Right lobe of liver (tissue), 6 donors: ENCODE measurements at regions not wholly inside any gene's neighbourhood (a gene's known extent, or its start where the extent isn't known, plus 50 kb on each side); places are given as distances from the start of the nearest gene placed in this dataset.
A peak's percentile ranks its signal among the peaks of the same experiment; 100 is the strongest.

Experiments used
- ATAC-seq, 4 donors: fragments of 200-7000 bp; cut with Tn5 transposase; one replicate each; pipeline ENCODE4 v1.9.1; 2020; ENCODE audit warnings: mild to moderate bottlenecking in 4 of 4, moderate library complexity in 4 of 4
- DNase-seq, 3 donors: peaks; one replicate each; pipeline ENCODE4 v3.0.0-alpha.2; 2020
- H3K27ac ChIP-seq, 3 donors: fragments of 200-600 bp; one replicate each; pipeline ENCODE4 v1.8.0; 2022
- H3K27me3 ChIP-seq, 2 donors: fragments of 200-600 bp; one replicate each; pipeline ENCODE4 v1.8.0; 2022
- H3K36me3 ChIP-seq, 4 donors: fragments of 200-600 bp; sonication (generic) in 1 of 4; one replicate each; pipeline versions ENCODE4 v1.5.1 to v1.8.0; 2017 to 2022; ENCODE audit warnings: control low read depth in 1 of 4
- H3K4me1 ChIP-seq, 4 donors: fragments of 200-600 bp; sonication (generic) in 1 of 4; one replicate each; pipeline versions ENCODE4 v1.5.1 to v1.8.0; 2017 to 2022; ENCODE audit warnings: control low read depth in 1 of 4
- H3K4me3 ChIP-seq, 3 donors: fragments of 200-600 bp; one replicate each; pipeline ENCODE4 v1.8.0; 2022
- H3K9me3 ChIP-seq, 4 donors: fragments of 200-600 bp; sonication (generic) in 1 of 4; one replicate each; pipeline versions ENCODE4 v1.5.1 to v1.8.0; 2017 to 2022; ENCODE audit warnings: control low read depth in 1 of 4
- CTCF ChIP-seq, 4 donors: fragments of 200-600 bp in 3 of 4; fragments of 450-650 bp in 1 of 4; IDR thresholded peaks; one replicate each; pipeline versions ENCODE4 v1.5.1 to v1.8.0; 2016 to 2022; ENCODE audit warnings: antibody characterized with exemption in 4 of 4, mild to moderate bottlenecking in 2 of 4
- POLR2A ChIP-seq: fragments of 450-650 bp; IDR thresholded peaks from one replicate; pipeline ENCODE4 v1.6.1; 2017; ENCODE audit warnings: antibody characterized with exemption, mild to moderate bottlenecking
- WGBS: methylation state at CpG from one replicate; pipeline ENCODE4 v1.1.6; 2018; ENCODE audit warnings: low coverage, low lambda C conversion rate; ENCODE audit not compliant: insufficient coverage; ENCODE audit errors: missing lambda C conversion rate; 5-methylcytosine and 5-hydroxymethylcytosine counted together
- intact Hi-C, 2 donors: fragments of 100-400 bp; cut with DNase I; formaldehyde crosslinking; loops; one replicate each; pipeline versions ENCODE4 v1.11.2 to v1.14.1; 2022
- donor health status: DM: no; HTN: yes; CAD: no.
- donor health status: DM: no; HTN: no; CAD: no.
- donor health status: DM: no; HTN: no; CAD: no.
- donor health status: DM: no; HTN: yes; CAD: no.
- donor health status: DM: no; HTN: yes; CAD: no.

DNA sequence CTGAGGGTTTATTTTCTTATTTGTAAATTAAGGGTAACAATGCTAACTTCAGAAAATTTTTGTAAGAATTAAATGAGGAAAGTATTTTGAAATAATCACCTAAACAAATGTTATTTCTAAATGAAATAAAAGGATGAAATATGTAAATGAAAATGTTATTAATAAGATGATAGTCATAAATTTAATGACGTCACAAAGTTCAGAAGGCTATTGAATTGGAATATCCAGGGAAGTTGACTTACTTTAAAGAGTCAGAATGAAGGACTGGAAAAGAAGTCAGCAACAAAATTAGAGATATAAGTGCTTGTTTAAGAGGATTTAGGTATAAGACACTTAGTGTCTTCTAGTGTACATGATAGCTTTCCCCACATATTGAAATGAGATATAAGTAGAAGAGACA, 732.6 kb upstream of the CDH7 start:
- no peak overlapping the region for H3K4me3 ChIP-seq
- no peaks in the 10 kb centered on the region for H3K9me3 ChIP-seq
- H3K27me3 ChIP-seq: no peaks in the 10 kb centered on the region
- no peaks in the 10 kb centered on the region for H3K4me1 ChIP-seq
- DNase-seq (no peak), ATAC-seq (no peak)
- 32% methylated on average over 1 of the region's 1 CpG for WGBS
- TF ChIP-seq CTCF (IDR thresholded peaks at IDR 0.05): no peak
- no peak for TF ChIP-seq POLR2A
- no peak overlapping the region for H3K27ac ChIP-seq
- intact Hi-C loops: no loop called here
- H3K36me3 ChIP-seq: no peaks in the 10 kb centered on the region

DNA sequence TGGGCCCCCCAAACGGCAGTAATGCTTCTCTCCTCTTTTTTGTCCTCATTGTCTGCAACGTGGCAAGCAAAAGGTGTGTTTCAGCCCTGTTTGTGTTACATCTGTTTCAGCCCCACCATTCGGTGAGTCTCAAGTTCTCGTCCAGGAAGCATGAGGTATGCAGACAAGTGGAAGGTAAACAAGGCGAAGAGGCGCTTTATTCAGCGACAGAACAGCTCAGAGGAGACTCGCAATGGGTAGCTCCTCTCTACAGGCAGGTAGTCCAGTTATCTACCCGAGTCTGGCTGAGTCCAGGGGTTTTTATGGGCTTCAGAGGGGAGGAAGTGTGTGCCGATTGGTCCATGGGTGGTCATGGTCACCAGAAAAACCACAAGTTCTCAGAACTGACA, 733.4 kb upstream of the CDH7 start:
- DNase-seq: no peak
- no peak overlapping the region for H3K4me3 ChIP-seq
- TF ChIP-seq POLR2A (no peak), CTCF (IDR thresholded peaks at IDR 0.05) (no peak)
- H3K4me1 ChIP-seq: no peaks in the 10 kb centered on the region
- no peaks in the 10 kb centered on the region for H3K36me3 ChIP-seq
- ATAC-seq: no peak
- WGBS: 74% methylated on average over 8 of the region's 10 CpGs
- H3K27me3 ChIP-seq: no peaks in the 10 kb centered on the region
- intact Hi-C loops: no loop called here
- no peaks in the 10 kb centered on the region for H3K9me3 ChIP-seq
- H3K27ac ChIP-seq: no peak overlapping the region

GRCh38 chr18:65016631-65017371, 734.0 kb upstream of the CDH7 start:
- ATAC-seq (no peak), DNase-seq (peak in 1 of 3 donors; percentile 38)
- no peaks in the 10 kb centered on the region for H3K27me3 ChIP-seq
- no peaks in the 10 kb centered on the region for H3K36me3 ChIP-seq
- intact Hi-C loops: no loop called here
- WGBS: 61% methylated on average over 3 of the region's 12 CpGs
- H3K27ac ChIP-seq: no peak overlapping the region
- H3K9me3 ChIP-seq: no peaks in the 10 kb centered on the region
- H3K4me1 ChIP-seq: no peaks in the 10 kb centered on the region
- no peak overlapping the region for H3K4me3 ChIP-seq
- TF ChIP-seq CTCF (IDR thresholded peaks at IDR 0.05): no peak
- no peak for TF ChIP-seq POLR2A

DNA sequence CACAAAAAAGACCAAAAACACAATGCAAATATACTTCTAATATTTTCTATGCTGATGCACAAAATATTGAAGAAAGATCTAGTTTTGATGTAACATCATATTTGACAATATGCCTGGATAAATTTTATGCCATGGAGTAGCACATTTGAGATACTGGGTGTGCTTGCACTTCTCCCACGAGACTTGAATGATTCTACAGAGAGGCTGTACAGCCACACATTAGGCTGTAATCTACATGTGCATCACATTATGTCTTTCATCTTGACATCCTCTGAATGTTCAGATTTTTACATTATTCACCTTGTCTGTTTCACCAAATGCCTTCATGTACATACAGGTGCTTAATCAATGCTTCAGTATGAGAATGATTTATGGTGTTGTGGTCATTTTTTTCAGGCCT, 756.4 kb upstream of the CDH7 start:
- WGBS: 44% methylated on average over 1 of the region's 1 CpG
- Histone ChIP-seq H3K4me3 (no peak overlapping the region), H3K4me1 (no peaks in the 10 kb centered on the region), H3K27me3 (no peaks in the 10 kb centered on the region), H3K9me3 (no peaks in the 10 kb centered on the region), H3K36me3 (no peaks in the 10 kb centered on the region), H3K27ac (no peak overlapping the region)
- intact Hi-C loops: no loop called here
- no peak for DNase-seq
- no peak for TF ChIP-seq POLR2A
- TF ChIP-seq CTCF (IDR thresholded peaks at IDR 0.05): no peak
- ATAC-seq: no peak
